Smooth muscle cell (in vitro differentiated cells): ENCODE measurements at regions not wholly inside any gene's neighbourhood (a gene's known extent, or its start where the extent isn't known, plus 50 kb on each side); places are given as distances from the start of the nearest gene placed in this dataset.
A peak's percentile ranks its signal among the peaks of the same experiment; 100 is the strongest.

ENCODE experiments used
- DNase-seq: peaks from one replicate; lab custom pipeline; 2025; ENCODE audit not compliant: unreplicated experiment; lab: John Stamatoyannopoulos, UW
- H2AFZ ChIP-seq: fragments of 200-600 bp; sonication (generic); 2 replicates; pipeline ENCODE4 v1.6.0; 2016; ENCODE audit warnings: antibody characterized with exemption, low read depth, mild to moderate bottlenecking
- H3F3A ChIP-seq: fragments of 200-600 bp; sonication (generic); 2 replicates; pipeline ENCODE4 v1.6.0; 2017; ENCODE audit warnings: antibody characterized with exemption, low read depth
- H3K27ac ChIP-seq: fragments of 200-600 bp; sonication (generic); 2 replicates; pipeline ENCODE4 v1.5.1; 2016; ENCODE audit warnings: low read depth, mild to moderate bottlenecking
- H3K27me3 ChIP-seq: fragments of 200-600 bp; sonication (generic); 2 replicates; pipeline ENCODE4 v1.6.1; 2016; ENCODE audit warnings: low read depth, mild to moderate bottlenecking
- H3K36me3 ChIP-seq: fragments of 200-600 bp; sonication (generic); 2 replicates; pipeline ENCODE4 v1.5.1; 2016; ENCODE audit warnings: low read depth
- H3K4me1 ChIP-seq: fragments of 200-600 bp; sonication (generic); 2 replicates; pipeline ENCODE4 v1.5.1; 2016; ENCODE audit warnings: low read depth
- H3K4me2 ChIP-seq: fragments of 200-600 bp; sonication (generic); 2 replicates; pipeline ENCODE4 v1.6.0; 2016; ENCODE audit warnings: mild to moderate bottlenecking
- H3K4me3 ChIP-seq: fragments of 200-600 bp; sonication (generic); 2 replicates; pipeline ENCODE4 v1.5.1; 2016; ENCODE audit warnings: mild to moderate bottlenecking
- H3K79me2 ChIP-seq: fragments of 200-600 bp; sonication (generic); 2 replicates; pipeline ENCODE4 v1.6.0; 2016; ENCODE audit warnings: low read depth, mild to moderate bottlenecking
- H3K9ac ChIP-seq: fragments of 200-600 bp; sonication (generic); 2 replicates; pipeline ENCODE4 v1.6.0; 2016; ENCODE audit warnings: low read depth
- H3K9me3 ChIP-seq: fragments of 200-600 bp; sonication (generic); replicated peaks from 2 replicates; pipeline ENCODE4 v1.5.1; 2016; ENCODE audit warnings: low read depth
- H4K20me1 ChIP-seq: fragments of 200-600 bp; sonication (generic); 2 replicates; pipeline ENCODE4 v1.6.0; 2016; ENCODE audit warnings: low read depth
- WGBS: methylation state at CpG from one replicate; pipeline ENCODE4 v1.1.7; 2016; ENCODE audit warnings: low lambda C conversion rate; 5-methylcytosine and 5-hydroxymethylcytosine counted together
- TF ChIP-seq, protein P1 (sequence below): fragments of 200-600 bp; sonication (generic); IDR thresholded peaks from 2 replicates; pipeline ENCODE4 v1.5.1; 2017; ENCODE audit warnings: borderline replicate concordance, mild to moderate bottlenecking, antibody characterized with exemption; ENCODE audit not compliant: insufficient read depth, poor library complexity, severe bottlenecking

- H2AFZ ChIP-seq: no peak overlapping the region
Measured at GRCh38 chr2:46835520-46835919, 80.1 kb downstream of the MCFD2 start.

DNA sequence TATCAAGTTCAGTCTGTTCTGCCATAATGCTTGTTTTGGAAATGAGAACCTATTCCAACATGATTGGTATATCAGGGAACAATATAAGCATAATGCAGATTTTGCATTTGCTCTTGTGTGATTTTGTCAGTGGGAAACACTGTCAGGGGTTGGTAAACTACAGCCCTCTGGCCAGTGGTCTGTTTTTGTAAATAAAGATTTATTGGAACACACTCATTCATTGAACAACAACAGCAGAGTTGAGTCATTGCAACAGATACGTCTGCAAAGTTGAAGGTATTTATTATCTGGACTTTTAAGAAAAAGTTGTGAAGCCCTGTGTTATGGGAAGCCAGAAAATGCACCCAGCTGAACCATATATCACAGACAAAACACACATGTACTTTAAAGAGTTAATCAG is 83.1 kb downstream of the MCFD2 start:
- TF ChIP-seq, protein P1, sequence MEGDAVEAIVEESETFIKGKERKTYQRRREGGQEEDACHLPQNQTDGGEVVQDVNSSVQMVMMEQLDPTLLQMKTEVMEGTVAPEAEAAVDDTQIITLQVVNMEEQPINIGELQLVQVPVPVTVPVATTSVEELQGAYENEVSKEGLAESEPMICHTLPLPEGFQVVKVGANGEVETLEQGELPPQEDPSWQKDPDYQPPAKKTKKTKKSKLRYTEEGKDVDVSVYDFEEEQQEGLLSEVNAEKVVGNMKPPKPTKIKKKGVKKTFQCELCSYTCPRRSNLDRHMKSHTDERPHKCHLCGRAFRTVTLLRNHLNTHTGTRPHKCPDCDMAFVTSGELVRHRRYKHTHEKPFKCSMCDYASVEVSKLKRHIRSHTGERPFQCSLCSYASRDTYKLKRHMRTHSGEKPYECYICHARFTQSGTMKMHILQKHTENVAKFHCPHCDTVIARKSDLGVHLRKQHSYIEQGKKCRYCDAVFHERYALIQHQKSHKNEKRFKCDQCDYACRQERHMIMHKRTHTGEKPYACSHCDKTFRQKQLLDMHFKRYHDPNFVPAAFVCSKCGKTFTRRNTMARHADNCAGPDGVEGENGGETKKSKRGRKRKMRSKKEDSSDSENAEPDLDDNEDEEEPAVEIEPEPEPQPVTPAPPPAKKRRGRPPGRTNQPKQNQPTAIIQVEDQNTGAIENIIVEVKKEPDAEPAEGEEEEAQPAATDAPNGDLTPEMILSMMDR: no peak
- Histone ChIP-seq H3K36me3 (no peaks in the 10 kb centered on the region), H4K20me1 (no peaks in the 10 kb centered on the region), H3F3A (no peaks in the 10 kb centered on the region), H3K4me1 (no peaks in the 10 kb centered on the region), H3K79me2 (no peaks in the 10 kb centered on the region), H3K27ac (no peak overlapping the region), H3K9me3 (no peaks in the 10 kb centered on the region), H2AFZ (no peak overlapping the region), H3K4me3 (no peak overlapping the region), H3K9ac (no peak overlapping the region), H3K4me2 (no peak overlapping the region), H3K27me3 (no peaks in the 10 kb centered on the region)
- 37% methylated on average over 1 of the region's 1 CpG for WGBS
- DNase-seq: no peak

More at GRCh38 chr2:46835520-46835919, 80.1 kb downstream of the MCFD2 start:
- DNase-seq: no peak
- Histone ChIP-seq H3F3A (no peaks in the 10 kb centered on the region), H3K36me3 (no peaks in the 10 kb centered on the region), H3K9ac (no peak overlapping the region), H3K4me3 (no peak overlapping the region), H3K27ac (no peak overlapping the region), H3K4me2 (no peak overlapping the region), H3K9me3 (no peaks in the 10 kb centered on the region), H4K20me1 (no peaks in the 10 kb centered on the region), H3K79me2 (no peaks in the 10 kb centered on the region), H3K4me1 (no peaks in the 10 kb centered on the region), H3K27me3 (no peaks in the 10 kb centered on the region)
- WGBS: 93% methylated on average over 6 of the region's 6 CpGs
- TF ChIP-seq, protein P1: no peak

GRCh38 chr2:46831869-46832265 is 83.7 kb downstream of the MCFD2 start:
- no peak overlapping the region for H3K4me2 ChIP-seq
- WGBS: 89% methylated on average over 4 of the region's 4 CpGs
- H3K79me2 ChIP-seq: no peaks in the 10 kb centered on the region
- no peaks in the 10 kb centered on the region for H3K9me3 ChIP-seq
- H3K27ac ChIP-seq: peak overlapping the region; percentile 26
- H3K9ac ChIP-seq: no peak overlapping the region
- no peaks in the 10 kb centered on the region for H3K4me1 ChIP-seq
- H3K36me3 ChIP-seq: no peaks in the 10 kb centered on the region
- TF ChIP-seq, protein P1: no peak
- H4K20me1 ChIP-seq: no peaks in the 10 kb centered on the region
- no peak overlapping the region for H3K4me3 ChIP-seq
- H2AFZ ChIP-seq: no peak overlapping the region
- H3F3A ChIP-seq: no peaks in the 10 kb centered on the region
- DNase-seq: no peak
- no peaks in the 10 kb centered on the region for H3K27me3 ChIP-seq

DNA sequence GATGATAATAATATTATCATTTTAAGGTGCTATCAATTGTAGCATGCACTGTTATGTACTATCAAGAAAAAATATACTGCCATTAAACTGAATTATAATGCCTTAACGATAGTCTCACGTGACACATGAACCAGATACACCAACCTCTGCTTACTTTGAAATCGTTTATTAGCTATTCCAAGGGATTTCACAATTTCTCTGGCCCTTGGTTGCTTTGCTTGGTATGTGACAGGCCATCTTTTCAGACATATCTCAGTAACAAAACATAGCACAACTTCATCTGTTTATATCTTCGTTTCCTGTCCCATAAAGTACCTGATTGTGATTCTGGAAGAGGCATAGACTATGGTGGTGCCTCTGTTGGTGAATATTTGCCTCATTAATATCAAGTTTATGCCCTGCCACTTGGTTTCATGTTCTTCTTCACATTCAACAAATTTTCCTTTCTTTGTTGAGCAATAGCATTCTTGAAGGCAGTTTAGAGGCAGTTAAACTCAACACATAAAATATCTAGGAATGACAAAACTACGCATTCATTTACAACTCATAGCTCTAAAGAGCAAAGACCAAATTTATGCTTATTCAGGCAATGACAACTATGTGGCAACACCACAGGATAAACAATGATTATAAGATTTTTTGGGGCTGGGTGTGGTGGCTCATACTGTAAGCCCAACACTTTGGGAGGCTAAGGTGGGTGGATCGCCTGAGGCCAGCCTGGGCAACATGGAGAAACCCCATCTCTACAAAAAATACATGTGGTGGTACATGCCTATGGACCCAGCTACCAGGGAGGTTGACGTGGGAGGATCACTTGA is 84.3 kb downstream of the MCFD2 start:
- peak overlapping the region; percentile 26 for H3K27ac ChIP-seq
- H3K9ac ChIP-seq: no peak overlapping the region
- H3K4me3 ChIP-seq: no peak overlapping the region
- H3K27me3 ChIP-seq: no peaks in the 10 kb centered on the region
- H3F3A ChIP-seq: no peaks in the 10 kb centered on the region
- TF ChIP-seq, protein P1: no peak
- H3K9me3 ChIP-seq: no peaks in the 10 kb centered on the region
- H3K4me2 ChIP-seq: no peak overlapping the region
- WGBS: 61% methylated on average over 7 of the region's 7 CpGs
- H3K36me3 ChIP-seq: no peaks in the 10 kb centered on the region
- H3K79me2 ChIP-seq: no peaks in the 10 kb centered on the region
- DNase-seq: no peak
- no peaks in the 10 kb centered on the region for H4K20me1 ChIP-seq
- no peaks in the 10 kb centered on the region for H3K4me1 ChIP-seq
- no peak overlapping the region for H2AFZ ChIP-seq
